ENCODE measurements at regions not wholly inside any gene's neighbourhood (a gene's known extent, or its start where the extent isn't known, plus 50 kb on each side); places are given as distances from the start of the nearest gene placed in this dataset.

DNA sequence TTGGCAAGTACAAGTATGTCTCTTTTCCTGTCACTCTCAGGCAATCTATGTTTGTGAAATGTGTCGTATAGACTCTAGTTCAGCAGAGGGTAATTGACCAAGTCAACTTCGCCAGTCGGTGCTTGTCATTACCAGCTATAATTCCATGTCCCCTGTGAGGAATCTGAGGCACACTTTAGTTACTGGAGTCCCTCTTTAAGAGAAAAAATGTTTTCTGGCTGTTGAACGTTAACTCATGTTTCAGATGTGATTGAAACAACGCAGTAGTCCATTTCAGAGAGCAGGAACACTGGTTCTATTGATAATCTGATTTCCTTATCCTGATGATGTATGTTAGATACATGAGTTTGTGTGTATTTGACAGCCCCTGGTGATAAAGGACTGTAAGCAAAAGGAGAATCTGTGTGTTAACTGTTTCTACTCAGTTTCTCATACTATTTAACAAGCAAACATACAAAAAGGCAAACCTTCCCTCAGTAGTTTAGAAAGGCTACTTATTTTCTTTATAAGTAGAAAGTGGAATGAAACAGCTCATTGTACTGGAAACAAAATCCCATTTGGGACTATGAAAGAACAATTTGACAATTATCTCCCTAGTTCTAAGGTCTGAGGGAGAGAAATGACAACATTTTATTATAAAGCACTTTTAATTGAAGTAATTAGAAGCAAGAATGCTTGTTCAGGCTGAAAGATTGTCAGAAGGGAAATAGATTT, 161.1 kb upstream of the TRHDE start:
- no peaks in the 10 kb centered on the region for H3K9me3 Mint-ChIP-seq
- TF ChIP-seq, protein P1, sequence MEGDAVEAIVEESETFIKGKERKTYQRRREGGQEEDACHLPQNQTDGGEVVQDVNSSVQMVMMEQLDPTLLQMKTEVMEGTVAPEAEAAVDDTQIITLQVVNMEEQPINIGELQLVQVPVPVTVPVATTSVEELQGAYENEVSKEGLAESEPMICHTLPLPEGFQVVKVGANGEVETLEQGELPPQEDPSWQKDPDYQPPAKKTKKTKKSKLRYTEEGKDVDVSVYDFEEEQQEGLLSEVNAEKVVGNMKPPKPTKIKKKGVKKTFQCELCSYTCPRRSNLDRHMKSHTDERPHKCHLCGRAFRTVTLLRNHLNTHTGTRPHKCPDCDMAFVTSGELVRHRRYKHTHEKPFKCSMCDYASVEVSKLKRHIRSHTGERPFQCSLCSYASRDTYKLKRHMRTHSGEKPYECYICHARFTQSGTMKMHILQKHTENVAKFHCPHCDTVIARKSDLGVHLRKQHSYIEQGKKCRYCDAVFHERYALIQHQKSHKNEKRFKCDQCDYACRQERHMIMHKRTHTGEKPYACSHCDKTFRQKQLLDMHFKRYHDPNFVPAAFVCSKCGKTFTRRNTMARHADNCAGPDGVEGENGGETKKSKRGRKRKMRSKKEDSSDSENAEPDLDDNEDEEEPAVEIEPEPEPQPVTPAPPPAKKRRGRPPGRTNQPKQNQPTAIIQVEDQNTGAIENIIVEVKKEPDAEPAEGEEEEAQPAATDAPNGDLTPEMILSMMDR (IDR thresholded peaks at IDR 0.05), result no peak

DNA sequence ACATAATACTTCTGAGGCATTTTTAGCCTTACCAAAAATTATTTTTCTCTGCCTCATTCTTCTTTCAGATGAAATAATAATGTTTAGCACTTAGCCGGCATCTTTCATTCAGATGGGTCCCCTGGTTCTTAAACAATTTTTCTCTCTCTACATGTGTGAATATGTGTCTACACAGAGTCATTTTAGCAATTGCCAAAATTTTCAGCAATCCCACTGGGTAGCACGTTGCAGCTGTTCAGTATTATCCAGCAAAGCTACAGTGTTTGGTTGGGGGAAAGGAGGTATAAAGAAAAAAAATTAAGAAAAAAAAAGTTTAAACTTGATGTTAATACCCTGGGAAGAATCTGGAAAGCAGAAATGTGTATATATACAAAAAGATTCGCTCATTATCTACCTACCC, 160.5 kb upstream of the TRHDE start:
- Mint-ChIP-seq H3K9me3 (no peaks in the 10 kb centered on the region), H3K27ac (no peak overlapping the region), H3K27me3 (ENCODE audit: low read depth, poor library complexity) (peaks cover 4% of the 10 kb centered on the region), H3K4me3 (no peak overlapping the region), H3K4me1 (no peaks in the 10 kb centered on the region), H3K36me3 (ENCODE audit: low read depth) (no peaks in the 10 kb centered on the region)
- no peak for DNase-seq
- TF ChIP-seq, protein P1 (IDR thresholded peaks at IDR 0.05), result no peak

More for the DNA sequence above, 161.1 kb upstream of the TRHDE start:
- H3K27me3 Mint-ChIP-seq (ENCODE audit: low read depth, poor library complexity), result peaks cover 4% of the 10 kb centered on the region
- H3K36me3 Mint-ChIP-seq (ENCODE audit: low read depth), result no peaks in the 10 kb centered on the region
- no peak for DNase-seq
- no peak overlapping the region for H3K4me3 Mint-ChIP-seq
- H3K27ac Mint-ChIP-seq, result no peak overlapping the region
- no peaks in the 10 kb centered on the region for H3K4me1 Mint-ChIP-seq

DNA sequence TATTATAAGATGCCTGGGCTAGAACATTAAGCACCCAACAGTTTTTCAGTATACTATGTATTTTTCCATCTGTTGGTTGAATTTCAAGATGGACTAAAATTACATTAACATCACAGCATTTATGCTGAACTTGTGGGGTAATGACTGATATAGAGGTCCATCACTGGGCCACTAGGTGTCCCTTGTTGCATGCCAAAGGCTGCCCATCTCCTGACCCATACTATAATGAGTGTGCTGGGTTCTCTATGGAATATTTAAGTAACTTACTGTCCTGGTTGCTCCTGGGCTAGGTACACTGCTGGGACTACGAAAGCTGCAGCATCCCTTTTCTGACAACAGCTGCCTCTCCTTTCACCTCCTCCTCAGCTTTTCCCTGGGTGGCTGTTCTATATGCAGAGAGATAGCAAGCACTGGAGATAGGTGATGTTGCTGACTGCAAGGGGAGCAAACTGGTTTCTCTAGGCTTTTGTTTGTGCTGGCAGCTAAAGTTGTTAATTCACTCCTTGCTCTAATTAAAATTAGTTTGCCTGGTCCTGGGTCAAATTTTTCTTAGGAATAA, 138.6 kb upstream of the TRHDE start:
- TF ChIP-seq, protein P1 (IDR thresholded peaks at IDR 0.05), result no peak
- Mint-ChIP-seq H3K27me3 (ENCODE audit: low read depth, poor library complexity) (no peaks in the 10 kb centered on the region), H3K36me3 (ENCODE audit: low read depth) (no peaks in the 10 kb centered on the region), H3K27ac (no peak overlapping the region), H3K4me1 (no peaks in the 10 kb centered on the region), H3K9me3 (no peaks in the 10 kb centered on the region), H3K4me3 (no peak overlapping the region)
- DNase-seq, result no peak

DNA sequence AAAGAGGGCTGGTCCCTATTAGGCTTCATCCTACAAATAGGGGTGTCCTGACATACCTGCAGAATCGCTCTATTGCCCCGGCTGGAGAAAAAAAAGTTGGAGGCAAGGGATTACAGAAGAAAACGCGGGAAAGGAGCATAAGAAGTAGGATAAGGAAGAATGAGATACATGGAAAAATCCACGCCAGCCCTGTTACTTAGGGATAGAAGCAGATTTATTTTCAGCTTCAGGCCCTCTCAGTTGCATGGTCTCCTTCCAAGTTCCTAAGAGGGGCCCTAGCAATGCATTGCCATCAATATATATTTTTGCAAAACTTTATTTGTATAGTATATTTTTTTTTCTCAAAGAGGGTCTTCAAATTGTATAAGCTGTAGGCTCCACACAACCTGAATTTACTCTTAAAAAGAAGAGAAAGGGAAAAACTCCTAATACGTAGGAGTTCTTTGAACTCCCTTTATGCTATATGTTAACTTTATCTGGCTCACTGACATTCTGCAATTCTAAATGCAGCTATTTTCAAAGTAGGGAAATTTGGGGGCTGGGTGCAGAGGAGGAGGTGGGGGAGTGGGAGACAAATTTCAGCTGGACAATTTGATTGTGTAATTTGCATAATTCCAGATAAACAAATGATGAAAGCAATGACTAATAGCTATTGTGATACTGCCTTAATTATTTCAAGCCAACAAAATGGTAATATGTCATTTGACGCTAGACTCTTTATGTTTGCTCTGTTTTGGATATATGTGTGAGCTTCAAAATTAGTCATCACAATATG, 137.7 kb upstream of the TRHDE start:
- Mint-ChIP-seq H3K4me1 (no peaks in the 10 kb centered on the region), H3K27ac (no peak overlapping the region), H3K36me3 (ENCODE audit: low read depth) (no peaks in the 10 kb centered on the region), H3K27me3 (ENCODE audit: low read depth, poor library complexity) (no peaks in the 10 kb centered on the region), H3K9me3 (no peaks in the 10 kb centered on the region), H3K4me3 (no peak overlapping the region)
- no peak for DNase-seq
- TF ChIP-seq, protein P1 (IDR thresholded peaks at IDR 0.05), result no peak

DNA sequence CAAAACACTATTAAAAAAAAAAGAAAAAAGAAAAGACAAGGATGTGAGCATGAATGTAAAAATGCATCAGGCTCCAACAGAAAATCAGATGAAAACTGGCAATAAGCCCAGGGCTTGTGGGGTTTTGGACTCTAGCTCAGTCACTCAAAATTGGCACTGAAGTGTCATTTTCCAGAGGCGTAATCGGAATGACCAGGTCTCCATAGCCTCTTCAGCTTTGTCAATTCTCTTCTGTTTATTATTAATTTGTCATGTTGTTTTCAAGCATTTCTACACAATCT, 137.2 kb upstream of the TRHDE start:
- no peak overlapping the region for H3K4me3 Mint-ChIP-seq
- H3K9me3 Mint-ChIP-seq, result no peaks in the 10 kb centered on the region
- no peaks in the 10 kb centered on the region for H3K36me3 Mint-ChIP-seq (ENCODE audit: low read depth)
- no peaks in the 10 kb centered on the region for H3K4me1 Mint-ChIP-seq
- H3K27ac Mint-ChIP-seq, result no peak overlapping the region
- H3K27me3 Mint-ChIP-seq (ENCODE audit: low read depth, poor library complexity), result no peaks in the 10 kb centered on the region
- no peak for DNase-seq
- TF ChIP-seq, protein P1 (IDR thresholded peaks at IDR 0.05), result no peak
